ENCODE measurements at regions not wholly inside any gene's neighbourhood (a gene's known extent, or its start where the extent isn't known, plus 50 kb on each side); places are given as distances from the start of the nearest gene placed in this dataset.

DNA sequence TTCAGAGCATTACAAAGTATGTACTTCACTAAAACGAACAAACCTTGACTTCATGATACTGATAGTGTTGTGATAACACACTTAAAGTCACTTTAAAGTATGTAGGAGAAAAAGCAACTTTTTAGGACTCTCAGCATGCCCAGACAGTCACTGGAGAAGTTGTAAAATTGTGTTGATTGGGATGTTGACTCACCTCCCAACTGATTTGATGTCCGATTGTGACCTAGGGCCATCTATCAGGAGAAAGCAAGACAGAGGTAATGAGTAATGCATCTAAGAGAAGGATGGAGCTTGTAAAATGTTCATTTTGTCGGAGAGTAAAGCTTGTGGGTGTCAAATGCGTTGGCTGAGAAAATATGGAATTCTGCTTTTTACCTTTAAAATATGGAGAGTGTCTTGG lies 135.4 kb upstream of the SEMA3D start (continued):
- TF ChIP-seq POU5F1 (IDR thresholded peaks at IDR 0.05; ENCODE audit: low read depth, low read length) = no peak

Measured in H1 (cell line).